Liver (tissue), 7 donors: ENCODE measurements at regions not wholly inside any gene's neighbourhood (a gene's known extent, or its start where the extent isn't known, plus 50 kb on each side); places are given as distances from the start of the nearest gene placed in this dataset.

Source experiments
- DNase-seq: peaks from one replicate; pipeline ENCODE4 v3.0.0-alpha.2; 2017; ENCODE audit warnings: low spot score
- H3K27ac ChIP-seq, 2 donors: one replicate each; pipeline ENCODE4 v1.7.0; 2013; ENCODE audit warnings: inconsistent platforms in 2 of 2, low read length in 2 of 2, control low read depth in 1 of 2, low read depth in 1 of 2, mild to moderate bottlenecking in 1 of 2
- H3K27me3 ChIP-seq, 4 donors: one replicate each; pipeline versions ENCODE4 v1.6.1 to v1.7.0; 2013; ENCODE audit warnings: low read length in 3 of 4, inconsistent platforms in 1 of 4, mild to moderate bottlenecking in 1 of 4, moderate library complexity in 1 of 4; ENCODE audit not compliant: control insufficient read depth in 4 of 4, insufficient read depth in 4 of 4
- H3K36me3 ChIP-seq, 4 donors: one replicate each; pipeline versions ENCODE4 v1.6.1 to v1.7.0; 2013; ENCODE audit warnings: low read length in 3 of 4, mild to moderate bottlenecking in 3 of 4, low read depth in 1 of 4, moderate library complexity in 1 of 4; ENCODE audit not compliant: control insufficient read depth in 4 of 4, insufficient read depth in 3 of 4
- H3K4me1 ChIP-seq, 4 donors: one replicate each; pipeline versions ENCODE4 v1.6.1 to v1.7.0; 2013; ENCODE audit warnings: low read length in 3 of 4, mild to moderate bottlenecking in 3 of 4, moderate library complexity in 1 of 4; ENCODE audit not compliant: control insufficient read depth in 4 of 4, insufficient read depth in 4 of 4
- H3K4me3 ChIP-seq, 3 donors: one replicate each; pipeline versions ENCODE4 v1.6.1 to v1.7.0; 2013; ENCODE audit warnings: low read length in 3 of 3, control low read depth in 1 of 3, low read depth in 1 of 3, mild to moderate bottlenecking in 1 of 3
- H3K9ac ChIP-seq, 2 donors: one replicate each; pipeline ENCODE4 v1.7.0; 2013; ENCODE audit warnings: low read length in 2 of 2, mild to moderate bottlenecking in 2 of 2, moderate library complexity in 2 of 2, control low read depth in 1 of 2, low read depth in 1 of 2
- H3K9me3 ChIP-seq, 4 donors: one replicate each; pipeline versions ENCODE4 v1.6.1 to v1.7.0; 2013; ENCODE audit warnings: low read length in 3 of 4; ENCODE audit not compliant: control insufficient read depth in 4 of 4
- ATF3 ChIP-seq: IDR thresholded peaks from 2 replicates; pipeline ENCODE4 v1.6.1; 2016; ENCODE audit warnings: antibody characterized with exemption
- EGR1 ChIP-seq, 2 donors: IDR thresholded peaks; 2 replicates each; pipeline ENCODE4 v1.6.1; 2016 to 2018; ENCODE audit warnings: antibody characterized with exemption in 2 of 2, low read depth in 2 of 2
- FOXA1 ChIP-seq: IDR thresholded peaks from 2 replicates; pipeline ENCODE4 v1.6.1; 2016; ENCODE audit warnings: antibody characterized with exemption
- FOXA2 ChIP-seq: IDR thresholded peaks from 2 replicates; pipeline ENCODE4 v1.6.1; 2016; ENCODE audit warnings: antibody characterized with exemption
- HNF4A ChIP-seq, 2 donors: conservative IDR thresholded peaks; 2 replicates each; pipeline ENCODE4 v1.6.1; 2016; ENCODE audit warnings: antibody characterized with exemption in 2 of 2, mild to moderate bottlenecking in 2 of 2
- HNF4G ChIP-seq: IDR thresholded peaks from 2 replicates; pipeline ENCODE4 v1.6.1; 2016; ENCODE audit warnings: antibody characterized with exemption
- JUND ChIP-seq, 2 donors: IDR thresholded peaks; 2 replicates each; pipeline ENCODE4 v1.6.1; 2016; ENCODE audit warnings: antibody characterized with exemption in 2 of 2
- MAX ChIP-seq: IDR thresholded peaks from 2 replicates; pipeline ENCODE4 v1.6.1; 2016; ENCODE audit warnings: antibody characterized with exemption
- NR2F2 ChIP-seq: IDR thresholded peaks from 2 replicates; pipeline ENCODE4 v1.6.1; 2016; ENCODE audit warnings: antibody characterized with exemption
- RAD21 ChIP-seq, 2 donors: IDR thresholded peaks; 2 replicates each; pipeline ENCODE4 v1.6.1; 2016; ENCODE audit warnings: antibody characterized with exemption in 2 of 2, mild to moderate bottlenecking in 2 of 2
- REST ChIP-seq: IDR thresholded peaks from 2 replicates; pipeline ENCODE4 v1.6.1; 2016; ENCODE audit warnings: antibody characterized with exemption, mild to moderate bottlenecking
- RXRA ChIP-seq, 2 donors: IDR thresholded peaks; 2 replicates each; pipeline ENCODE4 v1.6.1; 2017 to 2018; ENCODE audit warnings: antibody characterized with exemption in 2 of 2, mild to moderate bottlenecking in 1 of 2
- SP1 ChIP-seq: IDR thresholded peaks from 2 replicates; pipeline ENCODE4 v1.6.1; 2018; ENCODE audit warnings: antibody characterized with exemption, mild to moderate bottlenecking
- YY1 ChIP-seq: IDR thresholded peaks from 2 replicates; pipeline ENCODE4 v1.6.1; 2016; ENCODE audit warnings: antibody characterized with exemption, mild to moderate bottlenecking
- ZBTB33 ChIP-seq: IDR thresholded peaks from 2 replicates; pipeline ENCODE4 v1.6.1; 2016; ENCODE audit warnings: antibody characterized with exemption
- WGBS: extraction: QIAGEN DNeasy Blood & Tissue Kit; methylation state at CpG from one replicate; pipeline ENCODE4 v1.1.7; 2013; 5-methylcytosine and 5-hydroxymethylcytosine counted together
- donor health status: healthy.
- donor health status: healthy.
- donor health status: healthy.
- donor health status: healthy.

- Histone ChIP-seq H3K36me3 (no peaks in the 10 kb centered on the region), H3K4me1 (no peaks in the 10 kb centered on the region), H3K27me3 (peaks cover 0 to 7% (median 0%) of the 10 kb centered on the region in 4 donors), H3K9ac (no peak overlapping the region), H3K9me3 (no peaks in the 10 kb centered on the region), H3K27ac (no peak overlapping the region), H3K4me3 (no peak overlapping the region)
- DNase-seq = no peak
- TF ChIP-seq JUND (IDR thresholded peaks at IDR 0.05) (no peak), EGR1 (IDR thresholded peaks at IDR 0.05; ENCODE audit: low read depth in 2 of 2) (no peak)
Observed at GRCh38 chr20:48273843-48274242, 488.6 kb upstream of the SULF2 start.

DNA sequence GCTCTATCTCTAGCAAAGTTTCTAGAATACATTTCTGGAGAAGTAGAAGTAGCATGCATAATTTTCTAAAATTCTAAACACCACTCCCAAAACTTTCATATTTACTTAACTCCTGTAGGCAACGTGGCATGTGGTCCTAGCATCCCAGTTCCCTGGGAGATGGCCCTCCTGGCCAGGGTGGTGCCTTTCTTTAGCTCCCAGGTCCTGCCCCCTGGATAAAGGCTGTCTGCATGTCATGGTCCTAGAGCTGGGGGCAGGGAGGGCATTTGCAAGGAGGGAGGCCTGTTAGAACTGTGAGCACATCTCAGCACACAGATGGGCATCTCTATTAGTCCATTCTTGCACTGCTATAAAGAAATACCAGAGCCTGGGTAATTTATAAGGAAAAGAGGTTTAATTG is 485.6 kb upstream of the SULF2 start:
- Histone ChIP-seq H3K36me3 (no peaks in the 10 kb centered on the region), H3K4me1 (no peaks in the 10 kb centered on the region), H3K9me3 (no peaks in the 10 kb centered on the region), H3K9ac (no peak overlapping the region), H3K27me3 (peaks cover 0 to 2% (median 0%) of the 10 kb centered on the region in 4 donors), H3K27ac (no peak overlapping the region), H3K4me3 (no peak overlapping the region)
- no peak for DNase-seq
- WGBS = 63% methylated on average over 1 of the region's 1 CpG
- TF ChIP-seq EGR1 (IDR thresholded peaks at IDR 0.05; ENCODE audit: low read depth in 2 of 2) = no peak
- no peak for TF ChIP-seq FOXA2
- TF ChIP-seq YY1 = no peak
- no peak for TF ChIP-seq HNF4A (conservative IDR thresholded peaks at IDR 0.05)
- no peak for TF ChIP-seq HNF4G
- no peak for TF ChIP-seq FOXA1
- no peak for TF ChIP-seq REST
- no peak for TF ChIP-seq RAD21 (IDR thresholded peaks at IDR 0.05)
- no peak for TF ChIP-seq JUND (IDR thresholded peaks at IDR 0.05)
- no peak for TF ChIP-seq NR2F2
- no peak for TF ChIP-seq ZBTB33
- TF ChIP-seq ATF3 = no peak

DNA sequence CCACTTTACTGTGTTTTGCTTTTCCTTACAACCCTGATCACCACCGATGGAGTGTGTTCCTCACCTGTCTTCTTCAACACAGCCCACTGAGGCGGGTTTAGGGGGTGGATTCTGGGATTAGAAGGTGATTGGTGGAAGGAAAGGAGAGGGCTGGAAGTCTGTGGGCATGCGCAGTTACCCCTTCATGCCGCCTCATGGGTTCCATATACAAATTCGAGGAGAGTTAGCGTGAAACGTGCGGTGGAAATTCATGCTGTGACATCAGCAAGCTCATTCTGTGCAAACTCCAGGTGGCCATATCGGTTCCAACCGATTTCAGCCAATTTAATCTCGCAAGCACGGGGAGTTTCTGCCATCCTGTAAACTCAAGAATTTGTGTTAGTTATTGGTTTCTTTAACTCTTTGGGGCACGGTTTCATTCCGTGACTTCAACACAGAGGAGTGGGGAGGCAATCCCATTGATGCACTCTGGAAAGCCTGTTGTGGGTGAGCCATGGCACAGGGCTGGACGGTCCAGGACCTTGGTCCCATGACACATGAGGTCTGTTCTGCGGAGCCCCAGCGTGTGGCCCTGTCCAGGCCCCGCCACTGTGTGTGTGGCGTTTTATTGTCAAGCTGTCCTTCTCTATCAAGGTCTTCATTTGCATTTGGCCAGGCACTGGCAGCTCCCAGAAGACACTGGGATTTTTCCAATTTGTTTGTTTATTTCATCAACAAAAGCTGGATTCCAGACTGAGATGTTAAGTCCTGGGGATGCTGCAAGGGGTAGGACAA is 482.8 kb upstream of the SULF2 start:
- WGBS = 89% methylated on average over 19 of the region's 19 CpGs
- Histone ChIP-seq H3K9me3 (no peaks in the 10 kb centered on the region), H3K4me3 (no peak overlapping the region), H3K36me3 (no peaks in the 10 kb centered on the region), H3K4me1 (no peaks in the 10 kb centered on the region), H3K9ac (no peak overlapping the region), H3K27ac (no peak overlapping the region), H3K27me3 (peaks cover 0 to 2% (median 0%) of the 10 kb centered on the region in 4 donors)
- no peak for DNase-seq
- TF ChIP-seq JUND (IDR thresholded peaks at IDR 0.05) (no peak), MAX (no peak), RXRA (IDR thresholded peaks at IDR 0.05) (no peak), ZBTB33 (no peak), ATF3 (no peak), SP1 (no peak), FOXA2 (no peak), REST (no peak), FOXA1 (no peak)
